Ishikawa (cell line): ENCODE measurements at regions not wholly inside any gene's neighbourhood (a gene's known extent, or its start where the extent isn't known, plus 50 kb on each side); places are given as distances from the start of the nearest gene placed in this dataset.

Source experiments
- CEBPB ChIP-seq: IDR thresholded peaks from 2 replicates; pipeline ENCODE4 v1.6.1; 2012
- CREB1 ChIP-seq: IDR thresholded peaks from 2 replicates; pipeline ENCODE4 v1.6.1; 2012; ENCODE audit warnings: low read depth
- EGR1 ChIP-seq: IDR thresholded peaks from 2 replicates; pipeline ENCODE4 v1.6.1; 2012
- EP300 ChIP-seq: IDR thresholded peaks from 2 replicates; pipeline ENCODE4 v1.6.1; 2012; ENCODE audit warnings: borderline replicate concordance
- FOXM1 ChIP-seq: IDR thresholded peaks from 2 replicates; pipeline ENCODE4 v1.6.1; 2012; ENCODE audit warnings: low read depth, borderline replicate concordance
- MAX ChIP-seq: IDR thresholded peaks from 2 replicates; pipeline ENCODE4 v1.6.1; 2012
- RAD21 ChIP-seq: IDR thresholded peaks from 2 replicates; pipeline ENCODE4 v1.6.1; 2012; ENCODE audit warnings: low read depth
- REST ChIP-seq: IDR thresholded peaks from 2 replicates; pipeline ENCODE4 v1.6.1; 2012; ENCODE audit warnings: low read depth, mild to moderate bottlenecking
- TAF1 ChIP-seq: IDR thresholded peaks from 2 replicates; pipeline ENCODE4 v1.6.1; 2012; ENCODE audit warnings: low read depth, mild to moderate bottlenecking
- TEAD4 ChIP-seq: IDR thresholded peaks from 2 replicates; pipeline ENCODE4 v1.6.1; 2012
- ZBTB7A ChIP-seq: IDR thresholded peaks from 2 replicates; pipeline ENCODE4 v1.6.1; 2012; ENCODE audit warnings: low read depth

DNA sequence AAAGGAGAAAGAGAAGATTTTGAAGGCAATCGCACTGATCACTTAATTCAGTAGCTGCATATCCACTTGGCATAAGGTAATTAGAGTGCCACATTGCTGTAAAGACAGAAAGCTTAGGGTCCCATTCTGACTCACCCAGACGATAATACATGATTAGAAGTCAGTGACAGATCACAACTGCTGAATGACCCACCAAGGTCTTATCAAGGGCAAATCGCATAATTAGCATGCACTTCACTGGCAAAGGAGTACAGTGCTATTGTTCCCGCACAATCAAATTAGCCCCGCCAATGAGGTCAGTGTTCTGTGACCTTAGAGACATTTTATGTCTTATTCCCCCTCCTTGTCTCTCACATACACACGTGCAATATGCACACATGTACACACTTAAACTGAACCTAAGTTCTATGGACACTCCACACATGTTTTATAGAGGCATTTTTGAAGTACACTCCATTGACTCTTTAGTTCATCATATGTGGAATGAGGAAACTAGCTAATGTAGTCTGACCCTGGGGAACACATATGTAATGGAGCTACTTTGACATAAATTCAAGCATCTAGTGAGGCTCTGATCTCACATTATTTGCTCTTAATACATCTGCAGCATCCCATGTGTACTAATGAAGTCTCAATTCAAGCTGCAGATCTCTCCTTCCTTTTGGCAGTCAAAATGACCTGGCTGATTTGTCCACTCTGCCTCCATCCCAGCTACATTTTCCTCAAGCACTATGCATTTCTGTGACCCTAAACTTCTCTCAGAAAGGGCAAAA, 673.8 kb upstream of the FANCL start:
- TF ChIP-seq ZBTB7A (no peak), EGR1 (no peak), CEBPB (no peak), CREB1 (no peak), TAF1 (no peak), EP300 (no peak), RAD21 (no peak), REST (no peak), MAX (no peak), FOXM1 (no peak), TEAD4 (no peak)
